Sigmoid colon (tissue), 6 donors: ENCODE measurements at regions not wholly inside any gene's neighbourhood (a gene's known extent, or its start where the extent isn't known, plus 50 kb on each side); places are given as distances from the start of the nearest gene placed in this dataset.

Experiments
- DNase-seq: peaks from one replicate; pipeline ENCODE4 v3.0.0-alpha.2; 2019
- H3K27ac ChIP-seq, 4 donors: fragments of 200-600 bp; sonication (generic); one replicate each; pipeline ENCODE4 v1.5.1; 2016 to 2019; ENCODE audit warnings: mild to moderate bottlenecking in 1 of 4
- H3K27me3 ChIP-seq, 3 donors: fragments of 200-600 bp; sonication (generic); one replicate each; pipeline ENCODE4 v1.5.1; 2019; ENCODE audit warnings: mild to moderate bottlenecking in 1 of 3
- H3K36me3 ChIP-seq, 4 donors: fragments of 200-600 bp; sonication (generic); one replicate each; pipeline ENCODE4 v1.5.1; 2016 to 2019
- H3K4me1 ChIP-seq, 4 donors: fragments of 200-600 bp; sonication (generic); one replicate each; pipeline ENCODE4 v1.5.1; 2017 to 2019
- H3K4me3 ChIP-seq, 4 donors: fragments of 200-600 bp; sonication (generic); one replicate each; pipeline ENCODE4 v1.5.1; 2017 to 2019; ENCODE audit warnings: mild to moderate bottlenecking in 2 of 4, moderate library complexity in 1 of 4
- H3K9me3 ChIP-seq, 4 donors: fragments of 200-600 bp in 3 of 4; sonication (generic) in 3 of 4; one replicate each; pipeline versions ENCODE4 v1.5.1 to v1.6.1; 2013 to 2019
- CTCF ChIP-seq, 4 experiments: fragments of 450-650 bp in 3 of 4; fragments of 200-600 bp in 1 of 4; IDR thresholded peaks; one replicate each; pipeline ENCODE4 v1.5.1; 2016 to 2019; ENCODE audit warnings: antibody characterized with exemption in 4 of 4, mild to moderate bottlenecking in 3 of 4, moderate library complexity in 2 of 4
- EP300 ChIP-seq, 4 donors: sonication (generic); formaldehyde crosslinking; IDR thresholded peaks; one replicate each; pipeline ENCODE4 v1.6.1; 2017; ENCODE audit warnings: antibody characterized with exemption in 4 of 4
- POLR2A ChIP-seq, 2 donors: fragments of 450-650 bp; IDR thresholded peaks; one replicate each; pipeline ENCODE4 v1.6.1; 2016; ENCODE audit warnings: antibody characterized with exemption in 2 of 2, mild to moderate bottlenecking in 2 of 2, moderate library complexity in 2 of 2
- POLR2AphosphoS5 ChIP-seq, 4 donors: sonication (generic); formaldehyde crosslinking; IDR thresholded peaks; one replicate each; pipeline ENCODE4 v1.6.1; 2017; ENCODE audit warnings: antibody characterized with exemption in 4 of 4
- WGBS, 2 donors: extraction: QIAGEN DNeasy Blood & Tissue Kit; methylation state at CpG; one replicate each; pipeline ENCODE4 v1.1.7; 2013; 5-methylcytosine and 5-hydroxymethylcytosine counted together
- intact Hi-C: fragments of 100-400 bp; cut with DNase I; formaldehyde crosslinking; loops from one replicate; pipeline ENCODE4 v1.15.1; 2023
- donor health status: healthy with polysubstance abuse.
- donor health status: healthy.

- DNase-seq: no peak
- Histone ChIP-seq H3K27me3 (no peaks in the 10 kb centered on the region), H3K4me1 (no peaks in the 10 kb centered on the region), H3K36me3 (no peaks in the 10 kb centered on the region), H3K9me3 (no peaks in the 10 kb centered on the region), H3K4me3 (no peak overlapping the region), H3K27ac (no peak overlapping the region)
- intact Hi-C loops: no loop called here
- TF ChIP-seq POLR2A (IDR thresholded peaks at IDR 0.05) (no peak), EP300 (IDR thresholded peaks at IDR 0.05) (no peak), POLR2AphosphoS5 (IDR thresholded peaks at IDR 0.05) (no peak), CTCF (IDR thresholded peaks at IDR 0.05) (no peak)
- 18 to 71% methylated on average over 2 of the region's 2 CpGs for WGBS, 2 donors
These were observed 49.9 kb upstream of the TMEM106B start for GRCh38 chr7:12161146-12161545.
